GM21576 (cell line): ENCODE measurements at regions not wholly inside any gene's neighbourhood (a gene's known extent, or its start where the extent isn't known, plus 50 kb on each side); places are given as distances from the start of the nearest gene placed in this dataset.
A peak's percentile ranks its signal among the peaks of the same experiment; 100 is the strongest.

Experiments used
- ATAC-seq: cut with Tn5 transposase; IDR thresholded peaks from one replicate; pipeline ENCODE4 v1.9.1; 2021; ENCODE audit warnings: mild to moderate bottlenecking, moderate library complexity; ENCODE audit not compliant: unreplicated experiment

DNA sequence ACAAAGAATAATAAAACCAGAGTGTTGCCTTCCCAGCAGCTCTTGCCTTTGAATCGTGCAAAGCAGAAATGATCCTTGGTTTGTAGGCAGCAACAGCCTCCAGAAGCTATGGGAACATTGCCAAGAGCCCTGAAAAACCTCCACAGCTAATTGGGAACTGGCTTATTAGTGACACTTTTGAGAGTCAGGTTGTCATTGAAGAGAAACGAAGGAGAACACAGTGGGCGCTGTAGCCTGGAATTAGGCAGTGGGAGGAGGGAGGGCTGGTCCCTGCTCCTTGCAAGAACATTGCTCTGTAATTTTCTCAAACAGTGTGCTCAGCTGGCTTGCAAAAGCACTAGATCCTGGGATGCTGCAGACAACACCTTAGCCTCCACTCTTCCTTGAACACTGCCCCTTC is 331.5 kb upstream of the EMCN start:
- ATAC-seq, result no peak

DNA sequence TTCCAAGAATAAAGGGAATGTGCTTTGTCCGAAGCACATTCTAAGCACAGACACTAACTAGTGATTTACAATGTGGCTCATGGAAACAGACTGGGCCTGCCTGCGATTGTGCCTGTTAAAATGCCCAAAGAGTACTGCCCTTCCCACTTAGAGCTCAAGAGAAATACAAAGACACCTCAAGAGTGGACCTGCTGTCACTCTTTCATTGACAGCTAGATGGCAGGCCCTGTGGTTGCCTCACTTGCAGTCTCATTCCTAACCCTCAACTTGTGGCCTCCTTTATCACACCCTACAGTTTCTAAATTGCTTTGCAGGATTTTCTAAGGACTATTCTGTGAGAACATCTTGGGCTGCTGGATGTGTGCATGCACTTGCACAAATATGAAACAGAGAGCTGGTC is 331.0 kb upstream of the EMCN start:
- peak; percentile 84 for ATAC-seq

DNA sequence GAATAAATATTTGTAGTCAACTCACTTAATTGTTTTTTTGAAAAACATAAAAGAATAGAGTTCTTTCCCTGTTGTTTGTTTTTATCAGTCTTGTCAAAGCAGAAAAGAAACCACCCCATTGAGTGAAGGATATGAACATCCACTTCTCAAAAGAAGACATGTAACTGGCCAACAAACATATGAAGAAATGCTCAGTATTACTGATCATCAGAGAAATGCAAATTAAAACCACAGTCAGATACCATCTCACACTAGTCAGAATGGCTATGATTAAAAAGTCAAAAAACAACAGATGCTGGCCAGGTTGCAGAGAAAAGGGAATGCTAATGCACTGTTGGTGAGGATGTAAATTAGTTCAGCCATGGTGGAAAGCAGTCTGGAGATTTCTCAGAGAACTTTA is 326.1 kb upstream of the EMCN start:
- ATAC-seq, result no peak

DNA sequence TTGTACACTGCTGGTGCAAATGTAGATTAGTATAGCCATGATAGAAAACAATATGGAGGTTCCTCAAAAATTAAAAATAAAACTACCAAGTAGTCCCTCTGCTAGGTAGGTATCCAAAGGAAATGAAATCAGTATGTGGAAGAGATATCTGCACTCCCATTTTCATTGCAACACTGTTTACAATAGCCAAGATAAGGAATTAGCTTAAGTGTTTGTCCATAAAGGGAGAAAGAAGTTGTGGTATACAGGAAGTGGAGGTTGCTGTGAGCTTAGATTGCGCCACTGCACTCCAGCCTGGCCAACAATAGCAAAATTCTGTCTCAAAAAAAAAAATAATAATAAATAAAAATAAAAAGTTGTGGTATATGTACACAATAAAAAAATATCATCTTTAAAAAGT is 325.0 kb upstream of the EMCN start:
- no peak for ATAC-seq

DNA sequence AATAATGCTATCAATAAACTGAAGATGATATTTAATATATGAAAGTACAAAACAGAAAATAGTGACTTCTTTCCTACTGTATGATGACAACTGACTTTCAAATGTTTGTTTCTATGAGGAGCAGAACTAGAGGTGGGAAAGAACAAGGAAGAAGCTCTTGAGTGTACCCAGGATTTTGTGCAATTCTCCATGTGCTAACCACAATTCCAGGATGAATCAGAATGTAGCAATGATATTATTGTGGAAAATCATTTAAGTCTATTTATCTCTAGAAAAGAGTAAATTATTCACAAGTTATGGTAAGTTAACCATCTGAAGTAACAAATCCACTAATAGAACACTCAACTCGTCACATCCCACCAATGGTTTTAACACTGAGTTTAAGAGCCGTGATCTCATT is 324.1 kb upstream of the EMCN start:
- no peak for ATAC-seq

DNA sequence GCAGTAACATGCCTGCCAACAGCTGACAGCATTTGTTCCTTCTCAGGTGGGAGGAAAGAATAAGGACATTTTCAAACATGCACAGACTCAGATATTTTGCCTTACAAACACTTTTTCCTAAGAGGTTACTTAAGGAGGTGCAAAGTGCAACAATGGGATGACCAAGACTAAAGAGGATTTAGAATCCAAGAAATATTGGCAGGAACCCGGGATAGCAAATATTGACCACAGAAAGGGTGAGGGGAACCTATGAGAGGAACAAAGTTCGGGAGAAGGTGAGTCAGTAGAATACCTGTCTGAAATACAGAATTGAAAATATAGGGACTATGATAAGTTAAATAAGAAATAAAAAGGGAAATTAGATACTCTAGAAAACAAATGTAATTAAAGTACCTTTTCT is 321.9 kb upstream of the EMCN start:
- no peak for ATAC-seq

DNA sequence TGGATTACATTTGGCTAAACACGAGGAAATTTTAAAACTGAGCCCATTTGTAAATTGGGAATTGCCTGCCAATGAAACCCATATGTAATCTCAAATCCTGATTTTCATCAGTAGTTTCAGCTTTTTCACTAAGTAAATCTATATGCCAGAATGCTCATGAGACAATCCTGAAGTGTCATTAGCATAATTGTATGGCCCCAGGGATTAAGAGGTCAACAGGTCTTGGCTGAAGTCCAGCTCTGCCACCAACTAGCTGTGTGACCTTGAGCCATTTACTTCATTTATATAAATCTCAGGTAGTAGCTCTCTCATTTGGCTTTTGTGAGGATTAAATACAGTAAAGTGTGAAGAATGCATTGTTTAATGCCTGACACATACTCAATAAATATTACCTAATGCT is 320.5 kb upstream of the EMCN start:
- no peak for ATAC-seq

DNA sequence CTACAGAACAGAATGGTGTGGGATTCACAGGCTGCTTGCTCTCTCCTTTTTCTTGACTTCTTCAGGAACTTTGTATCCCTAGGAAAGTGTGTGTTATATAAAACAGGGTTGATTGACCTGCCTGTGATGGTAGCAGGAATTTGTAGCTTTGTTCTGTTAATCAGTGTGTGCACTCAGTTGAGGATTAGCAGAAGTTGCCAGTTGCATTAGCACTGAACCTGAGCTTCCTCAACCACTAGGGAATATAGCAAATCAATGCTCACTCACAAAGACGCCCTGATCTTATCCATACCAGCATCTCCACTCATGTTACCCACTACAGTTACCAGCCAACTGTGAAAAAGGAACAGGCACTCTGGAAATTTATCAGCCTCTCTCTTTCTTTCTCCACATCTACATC is 319.1 kb upstream of the EMCN start:
- ATAC-seq, result no peak

DNA sequence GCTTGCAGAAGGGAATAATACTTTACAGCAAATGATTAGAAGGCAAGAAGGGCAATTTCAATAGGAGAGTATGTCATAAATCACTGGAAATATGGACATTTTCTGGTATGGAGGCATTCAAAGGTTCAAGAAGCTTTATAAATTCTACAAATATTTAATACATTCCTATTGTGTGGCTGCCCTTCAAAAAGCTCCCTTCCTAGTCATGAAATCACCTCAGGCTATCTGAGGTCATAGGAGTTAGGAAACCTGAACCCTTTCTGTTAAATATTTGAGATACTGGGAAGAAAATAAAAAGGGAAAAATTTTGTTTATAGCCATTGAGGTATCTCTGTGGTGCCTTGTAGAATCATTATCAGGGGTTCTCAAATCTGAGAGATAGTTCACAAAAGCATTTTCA is 316.8 kb upstream of the EMCN start:
- ATAC-seq, result no peak

DNA sequence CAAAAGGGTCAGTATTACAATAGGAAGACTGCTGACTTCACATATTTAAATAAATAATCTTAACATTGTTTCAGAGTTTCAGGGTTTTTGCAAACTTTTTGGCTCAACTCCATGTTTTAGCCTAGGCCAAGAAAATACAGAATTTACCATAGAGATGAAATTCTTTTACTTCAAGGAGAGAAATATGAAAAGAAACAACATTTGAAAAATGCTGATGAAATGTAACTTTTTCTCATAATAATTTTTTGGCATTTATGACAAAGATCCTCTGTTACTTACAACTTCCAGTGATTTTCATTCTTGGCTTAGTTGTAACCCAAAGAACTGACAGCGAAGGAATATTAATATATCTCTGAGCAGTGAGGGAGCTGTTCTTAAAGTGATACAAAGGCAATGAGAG is 316.1 kb upstream of the EMCN start:
- no peak for ATAC-seq

DNA sequence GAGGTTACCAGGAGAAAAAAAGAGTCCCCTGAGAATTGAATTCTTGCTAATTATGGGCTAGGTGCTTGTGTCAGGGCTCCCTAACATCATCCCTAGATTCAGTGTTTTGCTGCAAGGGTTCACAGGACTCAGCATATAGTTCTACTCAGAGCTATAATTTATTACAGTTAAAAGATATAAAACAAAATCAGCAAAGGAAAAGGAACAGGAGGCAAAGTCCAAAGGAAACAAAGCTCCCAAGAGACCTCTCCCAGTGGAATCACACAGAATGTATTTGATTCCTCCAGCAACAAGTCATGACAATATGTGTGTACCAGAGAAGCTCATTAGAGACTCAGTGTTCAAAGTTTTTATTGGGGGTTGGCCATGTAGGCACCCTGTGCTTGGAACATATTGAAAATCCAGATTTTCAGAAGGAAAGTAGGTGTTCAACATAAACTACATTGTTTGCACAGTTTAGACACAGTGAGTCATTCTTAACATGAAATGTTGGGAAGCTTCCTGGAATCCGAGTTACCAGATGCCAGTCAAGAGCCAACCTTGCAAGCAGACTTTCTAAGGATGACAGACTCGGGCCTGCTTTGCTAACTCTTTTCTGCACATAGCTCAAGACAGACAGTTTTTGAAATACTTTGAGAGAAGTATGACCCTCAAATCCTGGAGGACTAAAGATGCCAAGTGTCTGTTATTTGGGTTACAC is 311.3 kb upstream of the EMCN start:
- ATAC-seq, result no peak

DNA sequence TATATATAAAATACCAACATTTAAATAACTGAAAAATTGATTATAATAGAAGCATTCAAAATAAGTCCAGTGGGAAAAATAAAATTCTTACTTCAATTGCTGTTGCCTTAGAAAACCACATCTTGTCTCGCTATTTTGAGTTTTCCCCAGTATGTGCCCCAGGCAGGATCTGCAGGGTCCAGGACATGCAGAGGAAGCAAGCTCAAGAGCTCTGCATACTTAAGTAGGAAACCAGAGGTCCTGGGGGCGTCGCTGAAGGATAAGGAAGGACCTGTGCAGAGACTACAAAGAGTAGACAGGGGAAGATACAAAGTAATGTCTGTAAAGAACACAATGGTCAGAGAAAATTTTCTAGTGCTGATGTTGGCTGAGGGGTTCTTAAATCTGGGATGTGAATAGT is 310.5 kb upstream of the EMCN start:
- ATAC-seq, result no peak

DNA sequence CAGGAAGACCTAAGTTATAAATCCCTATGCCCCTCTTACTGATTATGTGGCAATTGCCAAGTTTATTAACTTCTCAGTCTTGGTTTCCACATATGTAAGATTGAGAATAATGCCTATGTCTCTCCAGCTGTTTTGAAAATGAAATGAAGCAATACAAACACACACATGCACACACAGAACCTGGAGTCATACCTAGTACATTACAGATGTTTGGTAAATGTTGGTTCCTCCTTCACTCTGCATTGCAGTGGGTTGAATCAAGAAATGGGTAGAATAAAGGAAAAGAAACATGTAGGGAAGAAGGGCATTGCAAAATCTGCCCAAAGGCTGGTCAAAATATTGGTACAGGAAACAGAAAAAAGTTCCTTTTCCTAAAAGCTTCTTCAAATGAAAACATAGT is 309.9 kb upstream of the EMCN start:
- no peak for ATAC-seq

DNA sequence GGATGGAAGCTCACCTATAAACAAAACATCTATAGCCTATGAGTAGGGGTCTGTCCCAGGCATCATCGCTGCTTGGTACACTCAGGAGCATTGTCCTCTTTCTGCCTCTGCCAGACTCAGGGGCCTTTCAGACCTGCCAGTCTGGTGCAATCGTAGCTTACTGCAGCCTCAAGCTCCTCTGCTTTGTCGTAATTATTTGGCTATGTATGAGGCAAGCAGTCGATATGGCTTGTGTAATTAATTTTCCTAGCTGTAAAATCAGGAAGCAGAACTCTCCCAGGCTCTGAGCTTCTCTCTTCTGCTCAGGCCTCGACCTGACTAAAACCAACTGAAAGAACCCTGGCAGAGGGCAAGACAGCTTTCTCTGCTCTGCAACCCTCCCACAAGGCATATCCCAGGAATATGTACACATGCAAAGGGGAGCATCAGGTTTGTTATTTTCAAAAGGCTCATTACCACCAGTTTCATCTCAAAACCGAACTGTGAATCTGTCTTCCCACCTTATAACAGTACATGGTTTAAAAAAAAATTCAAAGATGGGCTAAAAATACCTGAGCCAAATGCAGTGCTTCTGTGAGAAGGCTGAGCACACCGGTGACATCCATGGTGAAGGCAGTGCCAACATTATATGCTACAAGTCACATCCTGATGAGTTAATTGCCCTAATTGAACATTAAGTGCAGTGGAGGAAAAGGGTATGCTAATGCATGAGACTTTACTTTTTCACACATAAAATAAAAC is 309.2 kb upstream of the EMCN start:
- no peak for ATAC-seq

DNA sequence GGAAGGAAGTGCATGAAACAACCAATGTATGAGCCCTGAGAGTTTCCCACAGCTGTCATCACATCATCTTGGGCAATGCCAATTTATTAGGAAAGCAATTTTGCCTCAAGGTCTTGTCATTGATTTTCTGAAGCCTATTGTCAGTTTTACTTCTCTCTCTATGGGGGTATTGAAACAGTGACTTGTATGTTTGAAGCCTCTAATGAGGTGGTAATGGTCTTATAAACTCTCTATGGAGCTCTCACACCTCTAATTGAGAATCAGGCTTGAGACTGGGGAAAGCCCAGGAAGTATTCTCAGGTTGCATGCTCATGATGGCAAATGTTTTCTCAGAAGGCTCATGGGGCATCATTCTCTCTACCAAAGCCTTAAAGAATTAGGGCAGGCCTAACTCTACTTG is 308.2 kb upstream of the EMCN start:
- ATAC-seq, result no peak

DNA sequence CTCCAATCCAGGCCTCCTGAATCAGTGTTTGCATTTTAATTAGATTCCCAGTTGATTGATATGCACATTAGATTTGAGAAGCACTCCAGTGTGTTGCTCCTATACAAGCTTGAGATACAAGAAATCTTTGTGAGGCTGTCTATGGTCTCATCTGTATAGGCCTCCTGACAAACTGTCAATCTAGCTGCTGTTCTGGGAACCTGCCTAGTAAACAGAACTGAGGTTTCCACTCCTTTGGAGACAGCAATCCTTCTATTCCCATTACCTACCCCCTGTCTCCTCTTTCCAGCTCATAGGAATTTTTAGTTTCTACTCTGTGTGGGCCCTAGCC is 306.1 kb upstream of the EMCN start:
- no peak for ATAC-seq

DNA sequence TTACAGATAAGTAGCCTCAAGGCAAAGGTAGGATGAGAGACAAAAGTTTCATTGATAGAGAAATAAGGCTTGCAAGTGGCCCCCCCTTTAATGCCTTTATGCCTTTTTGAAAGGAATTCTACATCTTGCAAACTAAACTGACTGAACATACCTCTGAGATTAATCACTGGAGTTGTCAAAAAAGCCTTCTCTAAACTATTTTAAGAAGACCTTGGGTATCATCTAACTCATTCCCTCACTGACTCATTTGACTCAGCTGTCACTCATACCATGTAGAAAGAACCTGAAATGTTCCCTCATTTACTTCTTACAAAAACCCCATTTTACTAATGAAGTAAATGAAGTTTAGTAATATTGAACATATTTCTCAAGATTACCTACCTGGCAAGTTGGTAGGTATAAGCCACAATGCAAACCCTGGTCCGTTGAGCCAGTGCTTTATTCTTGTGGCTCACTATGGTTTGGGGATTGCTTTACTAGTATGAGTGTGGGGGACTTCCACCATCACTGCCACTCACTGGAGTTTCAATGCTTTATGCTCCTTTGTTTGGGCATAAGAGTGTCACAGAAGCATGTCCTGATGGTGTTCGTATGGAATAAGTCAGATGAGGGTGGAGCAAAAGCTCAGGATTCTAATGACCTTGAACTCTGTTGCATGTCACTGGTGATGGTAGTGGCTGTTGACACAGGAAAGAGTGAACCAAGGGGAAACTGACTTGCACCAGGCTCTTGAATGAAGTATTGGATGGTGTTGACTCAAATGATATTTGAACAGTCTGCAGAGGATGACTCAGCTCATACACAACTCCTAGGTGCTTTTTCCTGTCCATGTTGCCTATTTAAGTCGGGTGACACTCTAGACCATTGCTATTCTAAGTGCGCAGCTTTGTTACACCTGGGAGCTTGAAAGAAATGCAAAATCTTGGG is 305.5 kb upstream of the EMCN start:
- peak; percentile 76 for ATAC-seq

DNA sequence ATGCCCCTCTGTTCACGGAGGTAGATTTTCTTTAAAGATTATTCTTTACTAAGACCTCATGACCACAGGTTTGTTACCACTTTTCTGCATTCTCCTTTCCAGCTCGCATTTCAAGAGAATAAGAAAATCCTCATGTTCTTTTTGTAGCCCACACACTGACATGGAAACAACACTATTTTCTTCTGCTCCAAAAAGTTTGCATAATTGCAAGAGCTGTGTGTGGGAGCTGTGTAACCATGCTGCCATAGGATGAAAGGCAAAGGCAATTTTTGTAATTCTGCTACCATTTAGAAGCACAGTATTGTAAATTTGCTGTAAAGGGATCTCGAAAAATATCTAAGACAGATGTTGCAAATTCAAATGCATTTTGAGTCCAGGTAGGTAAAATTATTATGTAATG is 302.4 kb upstream of the EMCN start:
- no peak for ATAC-seq

DNA sequence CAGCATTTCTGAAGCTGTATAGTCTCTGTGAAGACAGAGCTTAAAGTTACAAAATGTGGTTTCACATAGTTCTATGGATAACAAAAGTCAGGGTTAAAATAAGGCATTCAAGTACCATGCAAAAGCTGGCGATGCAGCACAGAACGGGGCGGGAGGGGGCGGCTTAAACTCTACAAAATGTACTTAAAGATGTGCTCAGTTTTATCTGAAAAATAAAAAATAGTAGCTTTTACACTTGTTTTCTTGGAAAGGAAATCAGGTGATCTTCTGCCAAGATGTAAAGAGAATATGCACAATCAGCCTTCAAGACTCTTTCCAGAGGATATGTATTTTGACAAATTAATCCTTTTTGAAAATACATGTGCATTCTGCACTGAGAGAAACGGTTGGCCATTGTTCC is 301.7 kb upstream of the EMCN start:
- ATAC-seq, result no peak

DNA sequence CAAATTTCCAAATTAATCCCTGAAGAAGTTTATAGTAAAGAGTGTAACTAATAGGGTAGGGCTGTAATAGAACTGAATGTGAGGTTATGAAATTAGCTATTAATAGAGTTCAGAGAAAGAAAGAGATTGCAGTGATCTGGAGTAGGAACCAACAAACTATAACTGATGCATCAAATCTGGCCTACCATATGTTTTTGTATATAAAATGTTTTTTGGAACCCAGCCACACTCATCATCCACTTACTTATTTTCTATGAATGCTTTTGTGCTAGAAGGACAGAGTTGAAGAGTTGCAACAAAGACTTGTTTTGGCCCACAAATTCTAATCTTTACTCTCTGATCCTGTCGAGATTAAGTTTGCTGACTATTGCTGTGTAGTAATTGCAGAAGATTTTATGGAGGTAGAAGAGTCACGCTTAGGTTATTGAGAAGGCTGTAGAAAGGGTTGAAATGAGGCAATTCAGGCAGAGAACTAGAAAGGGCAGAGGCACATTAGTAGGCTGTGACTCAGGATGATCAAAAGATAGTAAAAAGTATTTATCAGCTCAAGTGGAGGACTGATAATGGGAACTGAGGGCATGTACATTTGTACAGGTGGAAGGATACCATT is 298.7 kb upstream of the EMCN start:
- ATAC-seq, result no peak

DNA sequence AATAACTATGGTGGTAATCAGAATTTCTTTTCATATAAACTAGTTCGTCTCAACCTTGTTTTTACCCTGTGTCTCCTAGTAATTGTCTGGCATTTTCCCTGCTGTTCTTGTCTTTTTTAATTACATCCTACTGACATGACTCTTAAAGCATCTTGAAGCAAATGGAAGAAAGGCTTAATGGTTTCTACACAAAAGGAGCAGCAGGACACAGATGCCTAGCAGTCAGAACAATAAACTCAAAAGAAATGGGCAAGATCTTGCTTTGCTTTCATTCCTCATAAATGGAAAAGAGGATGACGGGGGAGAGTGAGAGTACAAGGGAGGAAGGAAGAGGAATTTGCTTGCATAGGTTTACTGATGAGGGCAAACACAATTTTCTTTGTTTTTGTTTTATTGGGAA is 293.2 kb upstream of the EMCN start:
- no peak for ATAC-seq

DNA sequence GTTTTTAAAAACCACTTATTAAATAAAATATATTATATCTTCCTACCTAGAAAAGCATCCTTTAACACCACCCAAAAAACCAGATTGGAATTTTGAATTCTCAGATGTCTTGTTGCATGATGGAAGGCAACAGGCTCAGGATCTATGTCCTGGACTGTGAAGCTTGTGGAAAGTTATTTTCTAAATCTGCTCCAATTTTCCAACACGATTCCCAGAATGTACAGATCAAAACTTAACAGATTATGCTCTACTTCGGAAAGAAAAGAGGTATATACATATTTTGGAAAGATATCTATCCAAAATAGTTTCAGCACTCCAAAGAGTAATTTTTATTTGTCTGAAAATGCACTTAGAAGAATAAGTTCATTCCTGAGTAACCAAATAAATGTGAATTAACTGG is 291.7 kb upstream of the EMCN start:
- no peak for ATAC-seq
